ENCODE measurements at regions not wholly inside any gene's neighbourhood (a gene's known extent, or its start where the extent isn't known, plus 50 kb on each side); places are given as distances from the start of the nearest gene placed in this dataset.

DNA sequence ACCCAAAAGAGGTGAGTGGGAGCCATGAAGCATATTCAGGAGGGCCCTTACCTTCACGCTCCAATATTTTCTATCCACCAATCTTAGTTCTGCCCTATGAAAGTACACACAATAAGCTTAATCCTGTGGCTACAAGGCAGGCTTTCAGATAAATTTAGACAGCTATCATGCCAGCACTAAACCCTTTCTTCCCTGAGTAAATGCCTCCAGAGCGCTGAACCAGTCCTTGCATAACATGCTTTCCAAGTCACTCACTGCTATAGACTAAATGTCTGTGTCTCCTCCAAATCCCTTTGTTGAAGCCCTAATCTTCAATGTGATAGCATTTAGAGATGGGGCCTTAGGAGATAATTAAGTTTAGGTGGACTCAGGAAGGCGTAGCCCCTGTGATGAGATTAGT is 50.3 kb upstream of the FIBIN start:
- Histone ChIP-seq H3K27me3 (ENCODE audit: insufficient read depth, low read length) (no peaks in the 10 kb centered on the region), H3K9me3 (ENCODE audit: insufficient read depth, low read depth, low read length) (no peaks in the 10 kb centered on the region), H3K4me2 (ENCODE audit: low read length) (no peak overlapping the region), H3K36me3 (ENCODE audit: insufficient read depth, low read length) (no peaks in the 10 kb centered on the region), H4K20me1 (ENCODE audit: insufficient read depth, low read length) (no peaks in the 10 kb centered on the region), H3K4me1 (ENCODE audit: insufficient read depth, low read length) (peaks cover 37% of the 10 kb centered on the region), H3K4me3 (ENCODE audit: insufficient read depth, low read depth, low read length) (no peak overlapping the region), H2AFZ (ENCODE audit: low read depth, low read length) (no peak overlapping the region), H3K79me2 (ENCODE audit: insufficient read depth, low read length) (no peaks in the 10 kb centered on the region), H3K27ac (ENCODE audit: low read depth, low read length) (no peak overlapping the region), H3K9ac (ENCODE audit: low read length) (no peak overlapping the region)
- FAIRE-seq: no peak
- Mint-ChIP-seq H3K27me3 (ENCODE audit: low read depth, unreplicated experiment) (no peaks in the 10 kb centered on the region), H3K4me1 (ENCODE audit: low read depth, unreplicated experiment) (peaks cover 33% of the 10 kb centered on the region), H3K36me3 (ENCODE audit: low read depth, unreplicated experiment) (no peaks in the 10 kb centered on the region), H3K4me3 (ENCODE audit: unreplicated experiment) (no peak overlapping the region), H3K9me3 (ENCODE audit: unreplicated experiment) (peaks cover 6% of the 10 kb centered on the region), H3K27ac (ENCODE audit: unreplicated experiment) (no peak overlapping the region)
- no peak for DNase-seq (ENCODE audit: low read depth)
- no peak for TF ChIP-seq EZH2 (IDR thresholded peaks at IDR 0.05; ENCODE audit: insufficient read depth, low read length)
- TF ChIP-seq, protein P1, sequence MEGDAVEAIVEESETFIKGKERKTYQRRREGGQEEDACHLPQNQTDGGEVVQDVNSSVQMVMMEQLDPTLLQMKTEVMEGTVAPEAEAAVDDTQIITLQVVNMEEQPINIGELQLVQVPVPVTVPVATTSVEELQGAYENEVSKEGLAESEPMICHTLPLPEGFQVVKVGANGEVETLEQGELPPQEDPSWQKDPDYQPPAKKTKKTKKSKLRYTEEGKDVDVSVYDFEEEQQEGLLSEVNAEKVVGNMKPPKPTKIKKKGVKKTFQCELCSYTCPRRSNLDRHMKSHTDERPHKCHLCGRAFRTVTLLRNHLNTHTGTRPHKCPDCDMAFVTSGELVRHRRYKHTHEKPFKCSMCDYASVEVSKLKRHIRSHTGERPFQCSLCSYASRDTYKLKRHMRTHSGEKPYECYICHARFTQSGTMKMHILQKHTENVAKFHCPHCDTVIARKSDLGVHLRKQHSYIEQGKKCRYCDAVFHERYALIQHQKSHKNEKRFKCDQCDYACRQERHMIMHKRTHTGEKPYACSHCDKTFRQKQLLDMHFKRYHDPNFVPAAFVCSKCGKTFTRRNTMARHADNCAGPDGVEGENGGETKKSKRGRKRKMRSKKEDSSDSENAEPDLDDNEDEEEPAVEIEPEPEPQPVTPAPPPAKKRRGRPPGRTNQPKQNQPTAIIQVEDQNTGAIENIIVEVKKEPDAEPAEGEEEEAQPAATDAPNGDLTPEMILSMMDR (IDR thresholded peaks at IDR 0.05; ENCODE audit: insufficient read depth, low read depth, low read length): no peak

Data from astrocyte (in vitro differentiated cells and primary cell).